Peyer's patch (tissue), 4 donors: ENCODE measurements at regions not wholly inside any gene's neighbourhood (a gene's known extent, or its start where the extent isn't known, plus 50 kb on each side); places are given as distances from the start of the nearest gene placed in this dataset.

Source experiments
- DNase-seq, 3 donors: peaks; one replicate each; pipeline ENCODE4 v3.0.0-alpha.2; 2017 to 2019
- H3K27ac ChIP-seq, 4 donors: fragments of 200-600 bp; sonication (generic); one replicate each; pipeline ENCODE4 v1.5.1; 2016 to 2019
- H3K27me3 ChIP-seq, 2 donors: fragments of 200-600 bp; sonication (generic); one replicate each; pipeline ENCODE4 v1.5.1; 2019
- H3K36me3 ChIP-seq, 3 donors: fragments of 200-600 bp; sonication (generic); one replicate each; pipeline ENCODE4 v1.5.1; 2016 to 2019
- H3K4me1 ChIP-seq, 4 donors: fragments of 200-600 bp; sonication (generic); one replicate each; pipeline ENCODE4 v1.5.1; 2016 to 2019
- H3K4me3 ChIP-seq, 4 donors: fragments of 200-600 bp; sonication (generic); 1 replicate in 3 of 4; 2 replicates in 1 of 4; pipeline ENCODE4 v1.5.1; 2016 to 2019; ENCODE audit warnings: mild to moderate bottlenecking in 1 of 4
- H3K9me3 ChIP-seq, 4 donors: fragments of 200-600 bp; sonication (generic); one replicate each; pipeline ENCODE4 v1.5.1; 2016 to 2019; ENCODE audit warnings: mild to moderate bottlenecking in 1 of 4
- POLR2A ChIP-seq, 2 donors: fragments of 450-650 bp; IDR thresholded peaks; one replicate each; pipeline ENCODE4 v1.5.1; 2017; ENCODE audit warnings: antibody characterized with exemption in 2 of 2, mild to moderate bottlenecking in 2 of 2, moderate library complexity in 2 of 2
- TF ChIP-seq, protein P1 (sequence below), 6 experiments: fragments of 450-650 bp in 4 of 6; fragments of 200-600 bp in 2 of 6; sonication (generic) in 1 of 6; IDR thresholded peaks; one replicate each; pipeline ENCODE4 v1.5.1; 2017 to 2019; ENCODE audit warnings: antibody characterized with exemption in 6 of 6, mild to moderate bottlenecking in 3 of 6, moderate library complexity in 1 of 6

DNA sequence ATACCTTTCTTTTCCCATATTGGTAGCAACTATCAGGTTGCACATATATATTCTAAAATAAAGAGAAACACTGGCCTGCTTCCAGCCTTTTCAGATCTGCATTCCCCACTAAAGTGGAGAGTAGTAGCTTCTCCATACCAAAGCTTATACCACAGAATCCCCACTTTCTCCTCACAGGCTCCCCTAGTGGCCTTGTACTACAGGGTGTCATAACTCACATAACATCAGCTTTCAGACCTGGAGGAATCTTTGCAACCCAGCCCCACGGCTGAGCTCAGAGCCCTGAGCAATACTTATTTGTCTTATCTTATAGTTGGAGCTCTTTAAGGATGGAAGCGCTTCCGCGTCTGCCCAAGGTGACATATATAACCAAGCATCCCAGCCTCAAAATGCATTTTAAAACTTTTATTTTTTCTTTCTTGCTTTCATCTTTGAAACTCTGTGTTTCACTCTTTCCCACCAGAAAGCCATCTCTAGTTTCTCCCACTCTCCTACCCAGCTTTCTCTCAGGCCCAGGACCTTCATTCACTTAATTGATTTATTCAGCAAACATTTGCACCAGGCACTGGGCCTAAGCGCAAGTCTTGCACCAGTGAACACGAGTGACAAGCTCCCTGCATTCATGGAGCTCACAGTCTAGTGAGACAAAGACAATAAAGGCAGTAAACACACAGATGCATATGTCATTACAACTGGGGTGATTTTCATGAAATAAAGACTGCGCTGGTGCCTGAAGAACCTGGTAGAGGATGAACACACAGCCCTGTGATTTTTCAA lies 254.7 kb downstream of the IPO8 start:
- Histone ChIP-seq H3K27me3 (no peaks in the 10 kb centered on the region), H3K4me1 (no peaks in the 10 kb centered on the region)

DNA sequence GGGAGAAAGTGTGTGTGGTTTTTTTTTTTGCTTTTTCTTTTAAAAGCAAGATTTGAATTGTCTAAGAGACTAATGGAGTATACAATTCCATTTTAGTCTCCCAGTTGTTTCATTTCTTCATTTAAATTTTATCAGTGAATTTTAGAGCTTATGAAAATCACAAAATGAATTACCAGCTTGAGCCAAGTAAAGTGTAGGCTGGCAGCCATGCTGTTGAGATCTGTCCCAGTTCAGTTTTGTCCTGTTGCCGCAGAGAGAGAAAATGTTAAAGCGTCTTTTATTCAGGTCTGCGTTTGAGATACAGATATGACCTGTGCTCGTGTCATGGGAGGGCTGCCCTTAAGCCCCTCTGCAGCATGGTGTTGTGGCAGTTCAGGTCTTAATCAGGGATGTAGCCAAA lies 256.5 kb downstream of the IPO8 start:
- Histone ChIP-seq H3K4me1 (no peaks in the 10 kb centered on the region), H3K4me3 (no peak overlapping the region), H3K9me3 (no peaks in the 10 kb centered on the region), H3K36me3 (no peaks in the 10 kb centered on the region), H3K27ac (no peak overlapping the region), H3K27me3 (no peaks in the 10 kb centered on the region)
- TF ChIP-seq, protein P1, sequence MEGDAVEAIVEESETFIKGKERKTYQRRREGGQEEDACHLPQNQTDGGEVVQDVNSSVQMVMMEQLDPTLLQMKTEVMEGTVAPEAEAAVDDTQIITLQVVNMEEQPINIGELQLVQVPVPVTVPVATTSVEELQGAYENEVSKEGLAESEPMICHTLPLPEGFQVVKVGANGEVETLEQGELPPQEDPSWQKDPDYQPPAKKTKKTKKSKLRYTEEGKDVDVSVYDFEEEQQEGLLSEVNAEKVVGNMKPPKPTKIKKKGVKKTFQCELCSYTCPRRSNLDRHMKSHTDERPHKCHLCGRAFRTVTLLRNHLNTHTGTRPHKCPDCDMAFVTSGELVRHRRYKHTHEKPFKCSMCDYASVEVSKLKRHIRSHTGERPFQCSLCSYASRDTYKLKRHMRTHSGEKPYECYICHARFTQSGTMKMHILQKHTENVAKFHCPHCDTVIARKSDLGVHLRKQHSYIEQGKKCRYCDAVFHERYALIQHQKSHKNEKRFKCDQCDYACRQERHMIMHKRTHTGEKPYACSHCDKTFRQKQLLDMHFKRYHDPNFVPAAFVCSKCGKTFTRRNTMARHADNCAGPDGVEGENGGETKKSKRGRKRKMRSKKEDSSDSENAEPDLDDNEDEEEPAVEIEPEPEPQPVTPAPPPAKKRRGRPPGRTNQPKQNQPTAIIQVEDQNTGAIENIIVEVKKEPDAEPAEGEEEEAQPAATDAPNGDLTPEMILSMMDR (IDR thresholded peaks at IDR 0.05): no peak
- no peak for TF ChIP-seq POLR2A (IDR thresholded peaks at IDR 0.05)
- no peak for DNase-seq

More for the DNA sequence above, 254.7 kb downstream of the IPO8 start:
- no peaks in the 10 kb centered on the region for H3K9me3 ChIP-seq
- no peak for DNase-seq
- no peak overlapping the region for H3K27ac ChIP-seq
- no peaks in the 10 kb centered on the region for H3K36me3 ChIP-seq
- no peak overlapping the region for H3K4me3 ChIP-seq
- TF ChIP-seq, protein P1 (IDR thresholded peaks at IDR 0.05): no peak
- TF ChIP-seq POLR2A (IDR thresholded peaks at IDR 0.05): no peak

DNA sequence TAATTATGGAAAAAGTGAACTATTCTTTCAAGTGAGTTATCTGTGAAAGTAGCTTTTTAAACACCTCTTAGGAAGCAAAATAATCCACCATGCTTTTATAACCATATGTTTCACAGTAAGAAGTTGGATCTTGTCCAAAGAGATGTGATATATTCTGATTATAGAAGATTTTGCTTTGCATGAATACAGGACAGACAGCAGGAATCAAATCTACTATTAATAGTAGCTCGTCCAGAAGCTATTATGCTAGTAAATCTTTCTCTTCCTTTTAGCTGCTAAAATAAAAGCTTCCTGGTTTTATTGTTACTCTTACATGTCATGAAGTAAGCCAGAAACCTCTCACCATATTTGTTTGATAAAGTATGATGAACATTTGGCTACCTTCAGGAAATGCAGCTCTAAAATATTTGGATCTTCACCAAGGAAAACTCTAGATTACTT lies 257.0 kb downstream of the IPO8 start:
- H3K4me3 ChIP-seq: no peak overlapping the region
- no peaks in the 10 kb centered on the region for H3K4me1 ChIP-seq
- no peaks in the 10 kb centered on the region for H3K36me3 ChIP-seq
- no peak overlapping the region for H3K27ac ChIP-seq
- TF ChIP-seq POLR2A (IDR thresholded peaks at IDR 0.05): no peak
- TF ChIP-seq, protein P1 (IDR thresholded peaks at IDR 0.05): no peak
- no peaks in the 10 kb centered on the region for H3K9me3 ChIP-seq
- H3K27me3 ChIP-seq: no peaks in the 10 kb centered on the region
- DNase-seq: no peak

DNA sequence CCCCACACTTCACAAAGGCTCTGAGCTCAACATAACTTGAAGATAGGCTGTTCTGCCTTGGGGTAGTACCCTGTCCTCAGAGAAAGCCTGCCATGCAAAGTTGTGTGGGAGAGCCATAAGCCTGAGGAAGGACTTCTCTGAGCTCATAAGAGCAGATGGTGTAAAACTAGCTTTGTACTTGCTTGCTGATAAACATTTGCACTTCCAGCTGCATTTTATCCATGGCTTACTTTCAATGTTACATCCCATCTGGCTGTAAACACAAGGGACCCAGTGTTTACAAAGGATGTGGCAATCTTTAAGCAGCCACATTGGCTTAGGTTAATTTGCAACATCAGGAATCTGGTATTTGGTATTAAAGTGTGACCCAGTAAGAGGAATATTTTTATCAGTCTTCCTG lies 258.1 kb downstream of the IPO8 start:
- no peaks in the 10 kb centered on the region for H3K27me3 ChIP-seq
- H3K9me3 ChIP-seq: no peaks in the 10 kb centered on the region
- peak overlapping the region in 2 of 4 donors; percentile 30 to 48 for H3K27ac ChIP-seq
- no peak overlapping the region for H3K4me3 ChIP-seq
- H3K4me1 ChIP-seq: no peaks in the 10 kb centered on the region
- TF ChIP-seq POLR2A (IDR thresholded peaks at IDR 0.05): no peak
- TF ChIP-seq, protein P1 (IDR thresholded peaks at IDR 0.05): no peak
- no peaks in the 10 kb centered on the region for H3K36me3 ChIP-seq
- no peak for DNase-seq

DNA sequence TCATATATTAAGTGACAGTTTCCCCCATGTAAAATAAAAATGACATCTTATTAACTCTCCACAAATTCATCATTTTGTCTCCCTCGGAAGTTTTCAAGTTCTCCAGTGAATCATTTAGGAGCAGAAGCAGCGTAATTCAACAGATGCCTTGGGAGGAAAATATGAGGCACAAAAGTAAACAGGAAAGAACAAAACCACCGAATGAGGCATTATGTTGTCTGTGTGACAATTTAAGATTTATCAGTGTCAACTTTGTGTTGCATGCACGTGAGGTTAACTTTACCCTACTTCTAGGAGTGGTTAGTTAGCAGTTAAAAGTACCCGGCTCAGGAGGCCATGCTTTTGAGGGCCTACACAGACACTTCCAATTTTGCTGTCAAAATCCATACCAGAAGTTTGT lies 258.6 kb downstream of the IPO8 start:
- Histone ChIP-seq H3K27me3 (no peaks in the 10 kb centered on the region), H3K27ac (peak overlapping the region in 2 of 4 donors; percentile 30 to 48), H3K4me1 (no peaks in the 10 kb centered on the region), H3K36me3 (no peaks in the 10 kb centered on the region), H3K4me3 (no peak overlapping the region), H3K9me3 (no peaks in the 10 kb centered on the region)
- no peak for DNase-seq
- TF ChIP-seq, protein P1 (IDR thresholded peaks at IDR 0.05): no peak
- TF ChIP-seq POLR2A (IDR thresholded peaks at IDR 0.05): no peak
